ENCODE measurements at regions not wholly inside any gene's neighbourhood (a gene's known extent, or its start where the extent isn't known, plus 50 kb on each side); places are given as distances from the start of the nearest gene placed in this dataset.

DNA sequence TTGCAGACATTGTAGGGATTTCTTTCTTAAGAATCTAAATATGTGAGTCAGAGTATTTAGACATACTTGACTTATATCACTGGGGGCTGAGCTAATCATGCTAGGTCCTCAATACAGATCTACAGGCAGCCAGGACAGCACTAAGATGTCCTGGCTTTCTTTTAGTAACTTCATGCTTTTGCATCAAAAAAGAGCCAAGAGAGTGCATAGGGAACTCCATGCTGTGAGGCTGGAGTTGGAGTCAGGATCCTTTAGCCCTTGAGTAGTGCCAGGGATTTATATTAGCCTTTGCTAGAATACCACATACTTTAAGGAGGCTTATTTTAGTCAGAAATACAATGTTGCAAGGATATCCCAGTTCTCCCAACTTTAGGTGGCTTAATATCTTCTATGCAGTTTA, 289.7 kb downstream of the CCDC85A start:
- BruUV-seq (replicated peaks): no TSS peak
- 0 out of 2 replicates have a peak, but pooled peaks cover 9% of the 10 kb centered on the region for H3K9me3 ChIP-seq (ENCODE audit: low read length)
- ChIA-PET POLR2A (no interaction called here), CTCF (ENCODE audit: low intra/inter-chr PET ratio, low total read pairs) (no interaction called here)
- no peak overlapping the region for H3K4me2 ChIP-seq (ENCODE audit: low read depth, low read length)
- H3K4me1 ChIP-seq (ENCODE audit: insufficient read depth, low read length): no peaks in the 10 kb centered on the region
- H3K27me3 ChIP-seq (ENCODE audit: control insufficient read depth in 1 of 2, insufficient read depth in 2 of 2, low read length in 2 of 2): no peaks in the 10 kb centered on the region
- intact Hi-C loops (cut with micrococcal nuclease; ENCODE audit: unreplicated experiment) (no loop called here), in situ Hi-C loops (cut with HindIII; ENCODE audit: extremely low pct_ligation_motif_present, low pct_unique_long_range_greater_than_20kb) (no loop called here)
- DNase-seq (ENCODE audit: low spot score) (no peak), ATAC-seq (no peak), FAIRE-seq (no peak)
- no peak for TF ChIP-seq ZFP41 (CRISPR knock-in tag; IDR thresholded peaks at IDR 0.05; ENCODE audit: borderline replicate concordance)
- no peak for TF ChIP-seq NFKB2 (CRISPR knock-in tag; IDR thresholded peaks at IDR 0.05; ENCODE audit: borderline replicate concordance)
- TF ChIP-seq, protein P1, sequence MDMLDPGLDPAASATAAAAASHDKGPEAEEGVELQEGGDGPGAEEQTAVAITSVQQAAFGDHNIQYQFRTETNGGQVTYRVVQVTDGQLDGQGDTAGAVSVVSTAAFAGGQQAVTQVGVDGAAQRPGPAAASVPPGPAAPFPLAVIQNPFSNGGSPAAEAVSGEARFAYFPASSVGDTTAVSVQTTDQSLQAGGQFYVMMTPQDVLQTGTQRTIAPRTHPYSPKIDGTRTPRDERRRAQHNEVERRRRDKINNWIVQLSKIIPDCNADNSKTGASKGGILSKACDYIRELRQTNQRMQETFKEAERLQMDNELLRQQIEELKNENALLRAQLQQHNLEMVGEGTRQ (IDR thresholded peaks at IDR 0.05; ENCODE audit: low read depth, low read length): no peak
- TF ChIP-seq, protein P1 (CRISPR knock-in tag; IDR thresholded peaks at IDR 0.05; ENCODE audit: borderline replicate concordance): no peak
- no peak for TF ChIP-seq NFRKB (IDR thresholded peaks at IDR 0.05)
- TF ChIP-seq, protein P2, sequence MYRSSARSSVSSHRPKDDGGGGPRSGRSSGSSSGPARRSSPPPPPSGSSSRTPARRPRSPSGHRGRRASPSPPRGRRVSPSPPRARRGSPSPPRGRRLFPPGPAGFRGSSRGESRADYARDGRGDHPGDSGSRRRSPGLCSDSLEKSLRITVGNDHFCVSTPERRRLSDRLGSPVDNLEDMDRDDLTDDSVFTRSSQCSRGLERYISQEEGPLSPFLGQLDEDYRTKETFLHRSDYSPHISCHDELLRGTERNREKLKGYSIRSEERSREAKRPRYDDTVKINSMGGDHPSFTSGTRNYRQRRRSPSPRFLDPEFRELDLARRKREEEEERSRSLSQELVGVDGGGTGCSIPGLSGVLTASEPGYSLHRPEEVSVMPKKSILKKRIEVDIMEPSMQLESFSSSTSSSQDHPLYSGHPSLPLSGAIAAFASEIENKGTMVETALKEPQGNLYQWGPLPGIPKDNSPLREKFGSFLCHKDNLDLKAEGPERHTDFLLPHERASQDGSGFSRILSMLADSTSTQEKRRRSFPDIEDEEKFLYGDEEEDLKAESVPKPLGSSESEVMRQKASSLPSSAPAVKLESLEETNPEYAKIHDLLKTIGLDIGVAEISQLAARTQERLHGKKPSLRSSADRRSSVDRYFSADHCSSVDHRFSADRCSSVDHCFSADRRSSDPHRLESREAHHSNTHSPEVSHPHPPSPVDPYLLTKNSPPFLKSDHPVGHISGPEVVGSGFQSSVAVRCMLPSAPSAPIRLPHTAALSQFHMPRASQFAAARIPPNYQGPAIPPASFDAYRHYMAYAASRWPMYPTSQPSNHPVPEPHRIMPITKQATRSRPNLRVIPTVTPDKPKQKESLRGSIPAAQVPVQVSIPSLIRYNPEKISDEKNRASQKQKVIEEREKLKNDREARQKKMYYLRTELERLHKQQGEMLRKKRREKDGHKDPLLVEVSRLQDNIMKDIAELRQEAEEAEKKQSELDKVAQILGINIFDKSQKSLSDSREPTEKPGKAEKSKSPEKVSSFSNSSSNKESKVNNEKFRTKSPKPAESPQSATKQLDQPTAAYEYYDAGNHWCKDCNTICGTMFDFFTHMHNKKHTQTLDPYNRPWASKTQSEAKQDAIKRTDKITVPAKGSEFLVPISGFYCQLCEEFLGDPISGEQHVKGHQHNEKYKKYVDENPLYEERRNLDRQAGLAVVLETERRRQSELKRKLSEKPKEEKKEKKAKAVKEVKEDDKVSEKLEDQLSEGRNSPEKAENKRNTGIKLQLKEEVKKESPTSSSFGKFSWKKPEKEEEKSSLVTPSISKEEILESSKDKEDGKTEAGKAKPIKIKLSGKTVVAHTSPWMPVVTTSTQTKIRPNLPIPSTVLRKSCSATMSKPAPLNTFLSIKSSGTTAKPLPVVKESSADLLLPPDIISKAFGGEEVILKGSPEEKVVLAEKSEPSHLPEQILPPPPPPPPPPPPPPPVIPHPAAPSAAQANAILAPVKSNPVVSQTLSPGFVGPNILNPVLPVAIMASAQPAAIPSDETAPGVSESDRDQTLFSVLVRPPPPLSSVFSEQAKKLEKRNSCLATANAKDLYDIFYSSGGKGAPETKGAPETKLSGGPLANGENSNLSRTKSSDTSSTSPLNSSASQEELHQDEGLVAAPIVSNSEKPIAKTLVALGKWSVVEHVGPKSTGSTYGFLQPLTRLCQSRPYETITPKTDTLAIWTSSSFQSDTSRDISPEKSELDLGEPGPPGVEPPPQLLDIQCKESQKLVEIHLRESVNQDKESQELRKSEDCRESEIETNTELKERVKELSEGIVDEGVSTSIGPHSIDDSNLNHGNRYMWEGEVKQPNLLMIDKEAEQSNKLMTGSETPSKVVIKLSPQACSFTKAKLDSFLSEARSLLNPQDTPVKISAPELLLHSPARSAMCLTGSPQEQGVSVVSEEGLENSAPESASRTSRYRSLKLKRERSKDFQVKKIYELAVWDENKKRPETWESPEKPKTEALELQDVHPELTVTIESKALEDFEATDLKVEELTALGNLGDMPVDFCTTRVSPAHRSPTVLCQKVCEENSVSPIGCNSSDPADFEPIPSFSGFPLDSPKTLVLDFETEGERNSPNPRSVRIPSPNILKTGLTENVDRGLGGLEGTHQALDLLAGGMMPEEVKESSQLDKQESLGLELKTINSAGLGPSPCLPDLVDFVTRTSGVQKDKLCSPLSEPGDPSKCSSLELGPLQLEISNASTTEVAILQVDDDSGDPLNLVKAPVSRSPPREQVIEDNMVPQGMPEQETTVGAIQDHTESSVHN (CRISPR knock-in tag; IDR thresholded peaks at IDR 0.05): no peak
- no peak for TF ChIP-seq PAWR (CRISPR knock-in tag; IDR thresholded peaks at IDR 0.05; ENCODE audit: borderline replicate concordance)
- TF ChIP-seq HHEX (CRISPR knock-in tag; IDR thresholded peaks at IDR 0.05): no peak
- TF ChIP-seq ZNF343 (CRISPR knock-in tag; IDR thresholded peaks at IDR 0.05): no peak
- no peak for TF ChIP-seq GZF1 (CRISPR knock-in tag; IDR thresholded peaks at IDR 0.05)
- TF ChIP-seq KLF15 (CRISPR knock-in tag; IDR thresholded peaks at IDR 0.05; ENCODE audit: borderline replicate concordance): no peak
- TF ChIP-seq, protein P3, sequence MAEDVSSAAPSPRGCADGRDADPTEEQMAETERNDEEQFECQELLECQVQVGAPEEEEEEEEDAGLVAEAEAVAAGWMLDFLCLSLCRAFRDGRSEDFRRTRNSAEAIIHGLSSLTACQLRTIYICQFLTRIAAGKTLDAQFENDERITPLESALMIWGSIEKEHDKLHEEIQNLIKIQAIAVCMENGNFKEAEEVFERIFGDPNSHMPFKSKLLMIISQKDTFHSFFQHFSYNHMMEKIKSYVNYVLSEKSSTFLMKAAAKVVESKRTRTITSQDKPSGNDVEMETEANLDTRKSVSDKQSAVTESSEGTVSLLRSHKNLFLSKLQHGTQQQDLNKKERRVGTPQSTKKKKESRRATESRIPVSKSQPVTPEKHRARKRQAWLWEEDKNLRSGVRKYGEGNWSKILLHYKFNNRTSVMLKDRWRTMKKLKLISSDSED (CRISPR knock-in tag; IDR thresholded peaks at IDR 0.05): no peak
- no peak overlapping the region for H3K27ac ChIP-seq (ENCODE audit: extremely low read length, insufficient read depth, low read length)
- no peak overlapping the region for H3K4me3 ChIP-seq (replicated peaks in 1 of 3; ENCODE audit: insufficient read depth in 1 of 3, low read depth in 2 of 3, low read length in 3 of 3)
- no peaks in the 10 kb centered on the region for H3K79me2 ChIP-seq (ENCODE audit: insufficient read depth, low read length)
- H3K36me3 ChIP-seq (replicated peaks in 1 of 2; ENCODE audit: control insufficient read depth in 1 of 2, insufficient read depth in 2 of 2, low read length in 2 of 2): no peaks in the 10 kb centered on the region
- H4K20me1 ChIP-seq (ENCODE audit: insufficient read depth, low read length): no peaks in the 10 kb centered on the region
- H3K9ac ChIP-seq (ENCODE audit: insufficient read depth, low read depth, low read length): no peak overlapping the region
- H2AFZ ChIP-seq (ENCODE audit: low read length): no peak overlapping the region
